Mesodermal cell (in vitro differentiated cells): ENCODE measurements at regions not wholly inside any gene's neighbourhood (a gene's known extent, or its start where the extent isn't known, plus 50 kb on each side); places are given as distances from the start of the nearest gene placed in this dataset.

Source experiments
- H3K27ac ChIP-seq: 2 replicates; pipeline ENCODE4 v1.7.0; 2013; ENCODE audit warnings: mild to moderate bottlenecking, low read depth, low read length, moderate library complexity; ENCODE audit not compliant: severe bottlenecking
- H3K36me3 ChIP-seq: 2 replicates; pipeline ENCODE4 v1.7.1; 2013; ENCODE audit warnings: mild to moderate bottlenecking, low read length, moderate library complexity; ENCODE audit not compliant: control insufficient read depth, insufficient read depth
- H3K4me1 ChIP-seq: one replicate; pipeline ENCODE4 v1.7.1; 2013; ENCODE audit warnings: mild to moderate bottlenecking, low read length; ENCODE audit not compliant: insufficient read depth, control insufficient read depth, poor library complexity, severe bottlenecking
- H3K4me3 ChIP-seq: 2 replicates; pipeline ENCODE4 v1.7.0; 2013; ENCODE audit warnings: low read length, control low read depth, mild to moderate bottlenecking; ENCODE audit not compliant: insufficient read depth, poor library complexity, severe bottlenecking; ENCODE audit errors: extremely low read depth
- H3K9me3 ChIP-seq: 2 replicates; pipeline ENCODE4 v1.7.1; 2013; ENCODE audit warnings: mild to moderate bottlenecking, low read length, moderate library complexity; ENCODE audit not compliant: control insufficient read depth
- WGBS, 2 experiments: methylation state at CpG; one replicate each; pipeline ENCODE4 v1.1.5; 2013; ENCODE audit warnings: missing lambda C conversion rate in 2 of 2; ENCODE audit not compliant: insufficient coverage in 2 of 2; 5-methylcytosine and 5-hydroxymethylcytosine counted together

- H3K27ac ChIP-seq = no peak overlapping the region
- WGBS, 2 experiments = 35 to 73% methylated on average over 2 of the region's 3 CpGs
- no peaks in the 10 kb centered on the region for H3K9me3 ChIP-seq
- H3K4me3 ChIP-seq = no peak overlapping the region
- H3K36me3 ChIP-seq = no peaks in the 10 kb centered on the region
- H3K4me1 ChIP-seq = no peaks in the 10 kb centered on the region
These were observed 229.2 kb upstream of the ARSJ start for GRCh38 chr4:114208574-114209151.

DNA sequence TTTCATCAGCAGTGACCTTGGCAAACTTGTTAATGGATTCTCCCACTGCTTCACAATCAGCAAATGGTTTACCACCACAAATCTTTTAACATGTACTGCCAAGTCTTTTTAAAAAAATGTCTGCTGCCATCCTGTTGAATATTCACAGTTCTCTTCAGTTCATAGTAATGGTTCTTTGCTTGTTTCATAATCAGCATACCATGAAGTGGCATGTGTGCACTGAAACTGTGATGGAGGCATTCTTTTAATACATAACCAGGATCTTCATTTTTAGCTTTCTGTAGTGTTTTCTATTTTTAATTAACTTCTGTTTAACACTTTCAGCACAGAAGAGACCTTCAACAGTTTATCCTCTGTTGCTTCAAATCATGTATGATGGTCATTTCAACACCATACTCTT, 230.1 kb upstream of the ARSJ start:
- peaks cover 1% of the 10 kb centered on the region for H3K9me3 ChIP-seq
- H3K27ac ChIP-seq = no peak overlapping the region
- no peak overlapping the region for H3K4me3 ChIP-seq
- H3K4me1 ChIP-seq = no peaks in the 10 kb centered on the region
- H3K36me3 ChIP-seq = no peaks in the 10 kb centered on the region

- Histone ChIP-seq H3K4me3 (no peak overlapping the region), H3K36me3 (no peaks in the 10 kb centered on the region), H3K27ac (no peak overlapping the region), H3K9me3 (peaks cover 3% of the 10 kb centered on the region), H3K4me1 (no peaks in the 10 kb centered on the region)
- 89 to 94% methylated on average over 1 to 2 of the region's 3 CpGs for WGBS, 2 experiments
These were observed 232.1 kb upstream of the ARSJ start for GRCh38 chr4:114211556-114211955.

DNA sequence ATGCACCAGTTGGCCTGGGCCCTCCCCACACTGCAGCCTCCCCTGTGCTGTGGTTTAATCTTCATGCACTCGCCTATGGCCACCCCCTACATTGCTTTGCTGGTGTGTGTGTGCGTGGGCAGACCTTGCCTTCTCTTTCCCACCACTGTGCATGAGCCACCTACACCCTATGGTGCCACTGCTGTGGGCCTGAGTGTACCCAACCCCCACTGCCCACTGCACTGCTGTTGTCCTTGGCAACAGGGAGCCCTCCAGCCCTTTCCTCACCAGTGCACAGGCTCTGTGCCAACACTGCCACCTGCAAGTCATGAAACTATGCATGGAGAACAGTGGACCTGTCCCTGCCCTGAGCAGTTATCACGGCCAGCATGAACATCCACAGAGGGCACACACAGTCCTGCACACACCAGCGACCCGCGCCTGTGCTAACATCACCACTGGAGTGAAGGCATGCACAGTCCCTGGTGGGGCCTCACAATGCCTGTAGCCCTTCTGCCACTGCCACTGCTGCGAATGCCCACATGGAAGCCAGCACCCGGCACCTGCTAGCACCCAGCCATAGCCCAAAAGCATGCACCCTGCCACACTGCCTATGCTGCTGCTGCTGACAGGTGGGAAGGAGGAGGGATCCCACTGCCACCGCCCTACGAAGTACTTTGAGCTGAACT, 237.8 kb upstream of the ARSJ start:
- WGBS, 2 experiments = 87 to 93% methylated on average over 5 to 6 of the region's 10 CpGs
- Histone ChIP-seq H3K9me3 (peaks cover 3% of the 10 kb centered on the region), H3K4me3 (no peak overlapping the region), H3K4me1 (no peaks in the 10 kb centered on the region), H3K36me3 (no peaks in the 10 kb centered on the region), H3K27ac (no peak overlapping the region)

DNA sequence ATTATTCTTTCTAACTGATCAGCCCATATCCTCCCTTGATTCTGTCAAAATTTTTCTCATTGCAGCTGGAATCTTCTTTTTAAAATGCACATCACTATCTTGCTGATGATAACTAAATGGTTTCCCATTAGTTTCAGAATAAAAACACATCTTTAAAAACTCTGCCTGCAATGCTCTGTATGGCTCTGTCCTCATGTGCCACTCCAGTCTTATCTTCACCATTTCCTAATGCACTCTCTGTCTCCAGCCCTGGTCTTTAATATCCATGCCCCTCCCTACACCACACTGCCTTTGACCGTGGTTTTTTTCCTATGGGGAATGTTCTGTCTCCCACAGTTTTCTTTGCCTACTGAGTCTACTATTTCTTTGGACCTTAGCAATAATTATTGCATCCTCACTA, 244.1 kb upstream of the ARSJ start:
- Histone ChIP-seq H3K36me3 (no peaks in the 10 kb centered on the region), H3K27ac (no peak overlapping the region), H3K9me3 (no peaks in the 10 kb centered on the region), H3K4me3 (no peak overlapping the region), H3K4me1 (no peaks in the 10 kb centered on the region)
- no CpG with 5 or more reads among the region's 1 CpG for WGBS, 2 experiments

- no CpG with 5 or more reads among the region's 2 CpGs for WGBS, 2 experiments
These were observed 246.0 kb upstream of the ARSJ start for GRCh38 chr4:114225436-114225835.

DNA sequence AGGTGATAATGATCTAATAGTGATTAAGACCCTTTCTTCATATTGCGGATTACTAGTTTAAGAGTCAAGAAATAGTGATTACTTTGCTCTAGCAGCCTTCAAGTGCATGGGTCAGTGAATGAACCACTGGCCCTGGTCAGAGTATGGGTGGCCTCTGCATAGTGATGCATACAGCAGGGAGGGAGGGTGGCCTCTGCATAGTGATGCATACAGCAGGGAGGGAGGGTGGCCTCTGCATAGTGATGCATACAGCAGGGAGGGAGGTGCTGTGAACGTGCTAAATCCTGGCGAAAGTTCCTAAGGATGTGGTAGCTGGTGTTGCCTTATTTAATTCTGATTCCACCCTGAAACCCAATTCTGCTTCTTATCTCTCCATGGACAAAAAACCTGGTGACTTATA, 246.7 kb upstream of the ARSJ start:
- Histone ChIP-seq H3K36me3 (no peaks in the 10 kb centered on the region), H3K4me3 (no peak overlapping the region), H3K9me3 (no peaks in the 10 kb centered on the region), H3K4me1 (no peaks in the 10 kb centered on the region), H3K27ac (no peak overlapping the region)
- WGBS, 2 experiments = 86% methylated on average over 1 of the region's 3 CpGs; no CpG with 5 or more reads in 1 of the 2 experiments

More at GRCh38 chr4:114225436-114225835, 246.0 kb upstream of the ARSJ start:
- Histone ChIP-seq H3K9me3 (no peaks in the 10 kb centered on the region), H3K27ac (no peak overlapping the region), H3K36me3 (no peaks in the 10 kb centered on the region), H3K4me1 (no peaks in the 10 kb centered on the region), H3K4me3 (no peak overlapping the region)

DNA sequence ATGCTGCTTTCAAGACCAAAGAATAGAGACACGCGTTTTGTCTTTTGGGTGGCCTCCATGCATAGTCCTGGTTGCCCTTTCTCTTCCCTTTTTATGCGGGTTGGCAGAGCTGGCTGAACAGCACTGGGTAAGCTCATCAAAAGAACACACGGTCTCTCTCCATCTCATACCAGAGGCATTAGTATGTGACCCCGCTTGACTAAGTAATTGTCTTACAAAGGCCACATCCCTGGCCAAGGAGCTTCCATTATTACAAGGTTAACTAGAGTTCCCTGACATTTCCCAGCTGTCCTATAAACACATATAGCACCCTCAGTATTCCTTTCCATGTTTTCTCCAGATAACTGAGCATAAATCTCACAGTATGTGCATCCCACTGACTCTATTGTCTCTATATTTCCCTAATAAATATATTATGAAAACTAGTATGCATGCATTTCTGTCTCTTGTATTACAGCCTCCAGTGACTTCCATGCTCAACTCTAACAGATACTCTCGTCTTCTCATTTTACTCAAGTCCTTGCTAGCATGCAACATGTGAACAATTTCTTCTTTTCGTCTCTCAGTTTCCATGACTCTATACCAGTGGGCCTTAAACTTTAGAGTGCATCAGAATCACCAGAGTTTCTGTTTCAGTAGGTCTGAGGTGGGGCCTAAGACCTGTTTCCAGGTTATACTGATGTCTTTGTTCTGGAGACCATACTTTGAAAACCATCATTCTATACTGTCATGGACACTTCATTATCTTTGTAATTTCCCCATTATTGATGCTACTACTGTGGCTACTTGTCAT, 247.7 kb upstream of the ARSJ start:
- Histone ChIP-seq H3K9me3 (no peaks in the 10 kb centered on the region), H3K27ac (no peak overlapping the region), H3K4me1 (no peaks in the 10 kb centered on the region), H3K36me3 (no peaks in the 10 kb centered on the region), H3K4me3 (no peak overlapping the region)
- 88 to 93% methylated on average over 6 of the region's 7 CpGs for WGBS, 2 experiments

DNA sequence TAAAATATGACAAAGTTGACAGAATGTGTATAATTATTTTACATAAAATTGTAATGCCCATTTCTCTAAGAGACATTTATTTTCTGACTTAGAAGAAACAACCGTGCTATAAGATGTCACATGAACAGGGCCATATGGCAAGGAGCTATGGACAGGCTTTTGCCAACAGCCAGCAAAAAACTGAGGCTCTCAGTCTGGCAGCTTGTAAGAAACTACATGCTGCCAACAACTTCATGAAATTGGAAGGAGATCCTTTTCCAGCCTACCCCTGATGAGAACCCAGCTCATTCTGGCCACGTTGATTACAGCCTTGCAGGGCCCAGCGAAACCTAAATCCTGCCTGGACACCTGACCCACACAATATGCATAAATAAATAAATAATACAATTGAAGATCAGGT, 250.3 kb upstream of the ARSJ start:
- no peaks in the 10 kb centered on the region for H3K9me3 ChIP-seq
- WGBS, 2 experiments = 83 to 100% methylated on average over 1 of the region's 3 CpGs
- H3K36me3 ChIP-seq = no peaks in the 10 kb centered on the region
- H3K4me3 ChIP-seq = no peak overlapping the region
- no peak overlapping the region for H3K27ac ChIP-seq
- H3K4me1 ChIP-seq = no peaks in the 10 kb centered on the region

- Histone ChIP-seq H3K36me3 (no peaks in the 10 kb centered on the region), H3K4me1 (peaks cover 6% of the 10 kb centered on the region)
- WGBS, 2 experiments = no CpG with 5 or more reads among the region's 2 CpGs
These were observed 256.8 kb upstream of the ARSJ start for GRCh38 chr4:114236171-114236769.

GRCh38 chr4:114237997-114238396, 258.6 kb upstream of the ARSJ start:
- no peaks in the 10 kb centered on the region for H3K9me3 ChIP-seq
- no peaks in the 10 kb centered on the region for H3K36me3 ChIP-seq
- H3K4me3 ChIP-seq = no peak overlapping the region
- H3K4me1 ChIP-seq = peaks cover 6% of the 10 kb centered on the region
- no peak overlapping the region for H3K27ac ChIP-seq

More at GRCh38 chr4:114236171-114236769, 256.8 kb upstream of the ARSJ start:
- no peak overlapping the region for H3K4me3 ChIP-seq
- no peak overlapping the region for H3K27ac ChIP-seq
- H3K9me3 ChIP-seq = no peaks in the 10 kb centered on the region
